GM12874 (cell line): ENCODE measurements at regions not wholly inside any gene's neighbourhood (a gene's known extent, or its start where the extent isn't known, plus 50 kb on each side); places are given as distances from the start of the nearest gene placed in this dataset.

Experiments used
- TF ChIP-seq, protein P1 (sequence below): IDR thresholded peaks from 2 replicates; pipeline ENCODE4 v1.5.1; 2011; ENCODE audit warnings: low read depth, mild to moderate bottlenecking, control low read depth, low read length, moderate library complexity; ENCODE audit not compliant: insufficient read depth

DNA sequence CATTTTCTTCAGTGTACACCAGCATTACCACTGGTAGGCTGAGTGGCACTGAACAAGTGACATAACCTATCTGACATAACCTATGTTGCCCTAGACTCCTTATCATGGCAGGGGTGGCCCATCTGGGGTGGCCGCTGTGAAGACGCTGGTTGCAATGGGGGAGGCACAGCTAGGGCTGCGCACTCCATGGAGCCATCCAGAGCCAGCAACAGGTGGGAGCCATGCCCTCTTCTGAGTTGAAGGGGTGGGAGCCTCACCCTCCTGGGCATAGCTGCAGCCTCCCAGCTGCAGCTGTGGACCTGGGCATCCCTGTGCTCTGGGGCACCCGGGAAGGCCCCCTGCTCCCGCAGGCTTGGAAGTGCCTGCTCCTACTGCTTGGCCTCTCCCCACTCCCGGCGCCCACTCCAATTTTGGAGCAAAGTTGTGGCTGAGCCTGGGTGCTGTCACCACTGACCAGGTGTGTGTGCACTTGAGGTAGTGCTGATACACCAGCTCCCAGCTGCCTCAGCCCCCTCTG, 52.4 kb upstream of the NTPCR start:
- TF ChIP-seq, protein P1, sequence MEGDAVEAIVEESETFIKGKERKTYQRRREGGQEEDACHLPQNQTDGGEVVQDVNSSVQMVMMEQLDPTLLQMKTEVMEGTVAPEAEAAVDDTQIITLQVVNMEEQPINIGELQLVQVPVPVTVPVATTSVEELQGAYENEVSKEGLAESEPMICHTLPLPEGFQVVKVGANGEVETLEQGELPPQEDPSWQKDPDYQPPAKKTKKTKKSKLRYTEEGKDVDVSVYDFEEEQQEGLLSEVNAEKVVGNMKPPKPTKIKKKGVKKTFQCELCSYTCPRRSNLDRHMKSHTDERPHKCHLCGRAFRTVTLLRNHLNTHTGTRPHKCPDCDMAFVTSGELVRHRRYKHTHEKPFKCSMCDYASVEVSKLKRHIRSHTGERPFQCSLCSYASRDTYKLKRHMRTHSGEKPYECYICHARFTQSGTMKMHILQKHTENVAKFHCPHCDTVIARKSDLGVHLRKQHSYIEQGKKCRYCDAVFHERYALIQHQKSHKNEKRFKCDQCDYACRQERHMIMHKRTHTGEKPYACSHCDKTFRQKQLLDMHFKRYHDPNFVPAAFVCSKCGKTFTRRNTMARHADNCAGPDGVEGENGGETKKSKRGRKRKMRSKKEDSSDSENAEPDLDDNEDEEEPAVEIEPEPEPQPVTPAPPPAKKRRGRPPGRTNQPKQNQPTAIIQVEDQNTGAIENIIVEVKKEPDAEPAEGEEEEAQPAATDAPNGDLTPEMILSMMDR = no peak

DNA sequence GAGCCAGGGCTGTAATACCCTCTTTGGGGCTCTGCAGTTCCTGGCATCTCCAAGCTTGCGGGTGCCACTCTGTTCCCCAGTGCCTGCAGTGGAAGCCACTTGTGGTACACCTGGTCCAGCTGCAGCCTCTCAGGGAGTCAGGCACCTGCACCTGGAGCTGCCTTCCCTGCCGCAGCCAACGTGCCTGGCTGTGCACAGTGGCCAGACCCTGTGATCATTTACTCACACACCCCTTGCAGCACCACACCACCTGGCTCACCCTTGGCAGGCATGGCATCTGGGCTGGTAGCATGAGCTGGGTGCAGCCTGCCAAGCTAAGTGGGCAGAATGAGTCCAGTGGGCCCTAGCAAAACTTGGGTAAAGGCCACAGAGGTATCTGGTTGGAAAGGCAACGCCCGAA, 51.1 kb upstream of the NTPCR start:
- TF ChIP-seq, protein P1 = no peak

DNA sequence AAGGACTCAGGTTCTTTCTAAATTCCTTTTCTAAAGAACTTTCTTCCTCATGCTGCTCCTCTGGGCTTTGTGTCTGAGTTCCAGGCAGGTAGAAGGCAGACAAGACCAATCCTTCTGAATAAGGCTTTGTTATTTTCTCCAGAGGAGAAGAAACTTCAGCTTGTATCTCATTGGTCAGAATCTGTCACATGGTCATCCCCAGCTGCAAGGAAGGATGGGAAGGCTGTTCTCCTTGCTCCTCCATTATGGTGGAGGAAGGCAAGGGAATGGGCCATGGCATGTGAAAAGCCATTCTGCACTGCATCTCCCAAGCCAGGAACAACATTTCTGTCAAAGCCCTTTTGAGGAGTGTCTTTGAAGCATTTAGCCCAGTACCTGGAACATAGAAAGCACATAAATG, 50.6 kb upstream of the NTPCR start:
- TF ChIP-seq, protein P1 = no peak
